HL-60 (cell line): ENCODE measurements at regions not wholly inside any gene's neighbourhood (a gene's known extent, or its start where the extent isn't known, plus 50 kb on each side); places are given as distances from the start of the nearest gene placed in this dataset.

Experiments used
- DNase-seq, 2 experiments: peaks; one replicate each; pipeline ENCODE4 v3.0.0-alpha.2; 2010 to 2020; ENCODE audit warnings: low read depth in 1 of 2, low spot score in 1 of 2
- H3K27ac ChIP-seq: fragments of 250-450 bp; sonication (Bioruptor Pico); replicated peaks from 2 replicates; pipeline ENCODE4 v1.5.1; 2020; ENCODE audit warnings: mild to moderate bottlenecking, moderate library complexity
- H3K27me3 ChIP-seq: fragments of 250-450 bp; sonication (Bioruptor Pico); 2 replicates; pipeline ENCODE4 v1.5.1; 2021; ENCODE audit warnings: mild to moderate bottlenecking, moderate library complexity; ENCODE audit not compliant: insufficient read depth, poor library complexity, severe bottlenecking
- H3K4me3 ChIP-seq: replicated peaks from 2 replicates; pipeline ENCODE4 v1.5.1; 2011; ENCODE audit warnings: mild to moderate bottlenecking, control low read depth, low read length; ENCODE audit not compliant: insufficient read depth
- GABPA ChIP-seq: IDR thresholded peaks from 2 replicates; pipeline ENCODE4 v1.6.1; 2012; ENCODE audit warnings: low read depth
- POLR2AphosphoS5 ChIP-seq: IDR thresholded peaks from 2 replicates; pipeline ENCODE4 v1.6.1; 2012; ENCODE audit warnings: low read depth
- REST ChIP-seq: IDR thresholded peaks from 2 replicates; pipeline ENCODE4 v1.6.1; 2012; ENCODE audit warnings: low read depth; ENCODE audit not compliant: insufficient replicate concordance
- SPI1 ChIP-seq: IDR thresholded peaks from 2 replicates; pipeline ENCODE4 v1.6.1; 2012; ENCODE audit warnings: low read depth, mild to moderate bottlenecking, borderline replicate concordance
- TF ChIP-seq, protein P1 (sequence below): IDR thresholded peaks from one replicate; pipeline ENCODE4 v1.5.1; 2011; ENCODE audit warnings: low read length, control low read depth, inconsistent platforms; ENCODE audit not compliant: insufficient read depth

DNA sequence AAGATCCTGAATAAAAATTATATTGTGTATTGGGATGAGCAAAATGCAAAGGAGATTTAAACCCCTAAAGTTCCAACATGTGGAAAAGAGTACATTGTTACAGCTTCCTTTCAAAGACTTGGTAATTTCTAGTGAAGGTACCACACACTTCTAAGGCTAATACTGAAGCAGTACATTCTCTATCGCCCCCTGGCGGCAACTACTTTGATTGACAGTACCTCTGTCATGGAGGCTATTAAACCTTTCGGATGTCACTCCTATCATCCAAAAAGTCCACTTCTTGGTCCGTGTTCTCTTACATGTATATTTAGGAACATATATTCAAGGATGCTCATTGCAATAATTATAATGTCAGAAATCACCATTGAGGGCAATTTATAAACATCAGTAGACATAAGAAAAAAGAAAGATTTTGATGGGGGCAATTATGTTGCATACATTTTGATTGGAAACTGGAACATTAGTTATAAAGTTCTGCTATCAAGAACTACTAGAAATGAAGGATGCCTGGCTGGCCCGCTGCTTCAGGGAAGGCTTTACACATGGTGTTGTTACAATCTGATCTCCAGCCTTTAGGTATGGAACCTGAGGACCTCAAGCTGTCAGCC, 601.6 kb downstream of the CPS1 start:
- Histone ChIP-seq H3K27me3 (no peaks in the 10 kb centered on the region), H3K4me3 (no peak overlapping the region), H3K27ac (no peak overlapping the region)
- no peak for TF ChIP-seq REST
- TF ChIP-seq, protein P1, sequence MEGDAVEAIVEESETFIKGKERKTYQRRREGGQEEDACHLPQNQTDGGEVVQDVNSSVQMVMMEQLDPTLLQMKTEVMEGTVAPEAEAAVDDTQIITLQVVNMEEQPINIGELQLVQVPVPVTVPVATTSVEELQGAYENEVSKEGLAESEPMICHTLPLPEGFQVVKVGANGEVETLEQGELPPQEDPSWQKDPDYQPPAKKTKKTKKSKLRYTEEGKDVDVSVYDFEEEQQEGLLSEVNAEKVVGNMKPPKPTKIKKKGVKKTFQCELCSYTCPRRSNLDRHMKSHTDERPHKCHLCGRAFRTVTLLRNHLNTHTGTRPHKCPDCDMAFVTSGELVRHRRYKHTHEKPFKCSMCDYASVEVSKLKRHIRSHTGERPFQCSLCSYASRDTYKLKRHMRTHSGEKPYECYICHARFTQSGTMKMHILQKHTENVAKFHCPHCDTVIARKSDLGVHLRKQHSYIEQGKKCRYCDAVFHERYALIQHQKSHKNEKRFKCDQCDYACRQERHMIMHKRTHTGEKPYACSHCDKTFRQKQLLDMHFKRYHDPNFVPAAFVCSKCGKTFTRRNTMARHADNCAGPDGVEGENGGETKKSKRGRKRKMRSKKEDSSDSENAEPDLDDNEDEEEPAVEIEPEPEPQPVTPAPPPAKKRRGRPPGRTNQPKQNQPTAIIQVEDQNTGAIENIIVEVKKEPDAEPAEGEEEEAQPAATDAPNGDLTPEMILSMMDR, result peak; percentile 59
- DNase-seq, result peak; percentile 33 to 81

DNA sequence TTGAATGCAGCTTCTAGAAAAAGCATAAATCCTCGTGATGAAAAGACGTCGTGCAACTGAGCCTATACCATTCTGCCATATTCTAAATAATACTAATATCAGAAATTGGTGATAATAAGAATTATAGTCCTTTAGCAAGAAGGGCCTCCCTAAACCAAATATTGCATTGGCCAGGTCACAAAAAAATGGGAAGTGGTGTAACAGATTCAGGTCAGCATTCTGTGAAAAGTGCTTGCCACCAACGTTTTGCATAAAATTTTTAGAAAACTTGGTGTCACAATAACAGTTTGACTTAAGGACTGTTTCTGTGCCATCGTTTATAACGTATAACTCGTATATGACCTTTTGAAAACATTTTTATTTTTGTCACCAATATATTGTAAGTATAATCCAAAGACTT, 603.6 kb downstream of the CPS1 start:
- Histone ChIP-seq H3K27me3 (no peaks in the 10 kb centered on the region), H3K27ac (peak overlapping the region; percentile 65), H3K4me3 (no peak overlapping the region)
- peak; percentile 32 to 67 for DNase-seq
- TF ChIP-seq GABPA, result no peak
- TF ChIP-seq REST, result no peak
- peak; percentile 94 for TF ChIP-seq SPI1

DNA sequence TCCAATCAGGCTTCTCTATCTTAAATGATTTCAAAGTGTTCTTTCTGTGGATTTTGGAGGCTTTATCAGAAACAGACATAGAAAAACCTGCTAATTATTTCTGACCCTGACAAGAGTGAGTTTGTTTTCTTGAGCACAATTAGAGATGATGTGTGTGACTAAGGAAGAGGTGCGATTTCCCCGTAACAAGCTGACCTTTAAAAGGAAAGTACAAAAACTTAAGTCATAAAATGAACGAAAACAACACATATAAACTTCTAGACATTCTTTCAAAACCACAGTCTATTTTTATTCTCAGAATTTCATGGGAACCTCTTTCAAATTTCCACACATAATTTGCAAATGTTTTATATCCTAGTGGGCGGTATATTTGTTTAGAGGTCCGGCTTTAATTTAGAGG, 604.8 kb downstream of the CPS1 start:
- no peak for DNase-seq
- Histone ChIP-seq H3K4me3 (no peak overlapping the region), H3K27ac (peak overlapping the region; percentile 12), H3K27me3 (no peaks in the 10 kb centered on the region)
- TF ChIP-seq, protein P1, result no peak
- TF ChIP-seq POLR2AphosphoS5 (no peak), GABPA (no peak), SPI1 (no peak), REST (no peak)

DNA sequence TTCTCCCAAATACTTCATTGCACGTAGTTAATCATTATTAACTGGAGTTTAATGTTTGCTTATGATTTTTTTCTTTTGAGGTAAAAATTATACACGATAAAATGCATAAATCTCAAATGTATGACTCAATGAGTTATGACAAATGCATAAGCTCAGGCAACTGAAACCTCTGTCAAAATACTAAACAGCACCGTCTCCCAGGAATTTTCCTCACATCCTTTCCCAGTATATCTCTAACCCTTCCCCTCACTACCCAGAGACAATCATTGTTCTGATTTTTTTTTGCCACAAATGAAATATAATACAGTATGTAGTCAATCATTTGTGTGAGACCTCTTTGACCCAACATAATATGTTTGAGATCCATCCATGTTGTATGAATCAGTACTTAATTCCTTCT, 606.5 kb downstream of the CPS1 start:
- Histone ChIP-seq H3K27me3 (no peaks in the 10 kb centered on the region), H3K27ac (no peak overlapping the region), H3K4me3 (no peak overlapping the region)
- no peak for DNase-seq
- TF ChIP-seq, protein P1, result no peak
- no peak for TF ChIP-seq SPI1
- TF ChIP-seq GABPA, result no peak
- TF ChIP-seq REST, result no peak
- TF ChIP-seq POLR2AphosphoS5, result no peak
